TTC549 (cell line): ENCODE measurements at regions not wholly inside any gene's neighbourhood (a gene's known extent, or its start where the extent isn't known, plus 50 kb on each side); places are given as distances from the start of the nearest gene placed in this dataset.

Source experiments
- FAIRE-seq: peaks from 2 replicates; lab custom pipeline; 2012; peaks lifted over from hg19 to GRCh38; lab: Jason Lieb, UNC

- no peak for FAIRE-seq
These were observed 383.0 kb upstream of the JARID2 start for GRCh38 chr6:14862845-14863244.

- no peak for FAIRE-seq
These were observed 381.7 kb upstream of the JARID2 start for GRCh38 chr6:14863902-14864850.

DNA sequence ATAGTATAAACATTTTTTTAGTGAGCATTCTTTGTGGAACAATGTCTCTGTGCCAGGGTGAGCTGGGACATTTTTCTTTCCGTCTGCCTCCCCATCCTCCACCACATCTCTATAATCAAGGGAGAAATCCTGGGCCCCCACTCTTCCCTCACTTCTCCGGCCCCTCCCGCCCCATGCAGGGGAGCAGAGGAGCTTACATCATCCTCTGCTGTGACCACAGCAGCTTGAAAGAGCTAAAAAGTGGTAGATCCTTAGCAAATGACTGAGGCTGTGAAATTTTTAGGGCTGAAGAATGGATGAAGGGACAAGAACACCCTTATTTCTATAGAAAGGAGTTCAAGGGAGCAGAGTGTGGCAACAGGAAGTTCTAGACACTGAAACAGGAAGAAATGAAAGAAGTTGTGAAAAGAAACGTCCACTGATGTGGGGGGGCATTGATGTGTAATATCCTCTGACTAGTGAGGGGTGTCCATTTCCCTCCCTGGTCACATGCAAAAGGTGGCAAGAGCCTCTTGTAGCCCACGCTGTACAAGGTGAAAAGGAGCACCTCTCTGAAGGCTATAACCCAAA lies 380.3 kb upstream of the JARID2 start:
- no peak for FAIRE-seq

DNA sequence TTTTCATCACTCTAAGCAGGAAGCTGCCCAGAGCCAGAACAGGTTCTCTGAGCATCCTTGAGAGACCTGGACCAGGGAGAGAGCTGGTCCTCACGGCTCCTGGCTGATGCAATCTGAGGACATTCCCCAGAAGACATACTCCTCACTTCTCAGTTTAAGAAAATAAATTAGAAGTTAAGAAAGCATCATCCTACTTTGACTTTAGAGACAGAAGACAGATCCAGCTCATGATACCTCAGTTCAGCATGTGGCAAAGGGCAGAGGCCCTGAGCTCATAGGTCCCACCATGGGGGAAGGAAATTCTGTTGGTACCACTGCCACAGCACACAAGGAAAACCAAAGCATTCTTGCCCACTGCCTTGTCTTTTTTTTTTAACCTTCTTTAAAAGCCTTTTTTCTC lies 378.1 kb upstream of the JARID2 start:
- FAIRE-seq: no peak

GRCh38 chr6:14871221-14871620 lies 374.6 kb upstream of the JARID2 start:
- no peak for FAIRE-seq

- FAIRE-seq: no peak
These were observed 372.8 kb upstream of the JARID2 start for GRCh38 chr6:14873101-14873500.

DNA sequence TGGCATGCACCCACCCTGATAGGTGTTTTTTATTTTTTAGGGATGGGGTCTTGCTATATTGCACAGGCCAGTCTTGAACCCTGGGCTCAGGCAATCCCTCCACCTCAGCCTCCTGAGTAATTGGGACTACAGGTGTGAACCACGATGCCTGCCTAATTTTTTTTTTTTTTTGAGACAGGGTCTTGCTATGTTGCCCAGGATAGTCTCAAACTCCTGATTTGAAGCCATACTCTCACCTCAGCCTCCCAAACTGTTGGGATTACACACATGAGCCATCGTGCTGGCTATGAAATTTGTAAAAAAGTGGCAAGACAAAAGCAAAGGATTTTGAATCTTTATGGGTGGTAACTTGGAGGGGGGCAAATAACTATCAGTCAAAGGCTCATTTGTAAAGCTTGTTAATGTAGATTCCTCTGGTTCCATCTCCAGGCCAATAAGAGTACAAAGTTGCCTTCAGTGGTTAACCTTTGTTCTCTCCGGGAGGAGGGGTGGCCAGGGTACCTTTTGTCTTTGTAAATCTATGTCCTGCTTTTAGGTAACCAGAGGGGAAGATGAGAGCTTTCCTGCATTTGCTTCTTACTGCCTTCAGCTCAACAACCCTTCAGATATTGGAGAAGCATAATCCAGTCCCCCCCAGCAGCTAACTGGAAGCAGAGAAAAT lies 372.0 kb upstream of the JARID2 start:
- no peak for FAIRE-seq

DNA sequence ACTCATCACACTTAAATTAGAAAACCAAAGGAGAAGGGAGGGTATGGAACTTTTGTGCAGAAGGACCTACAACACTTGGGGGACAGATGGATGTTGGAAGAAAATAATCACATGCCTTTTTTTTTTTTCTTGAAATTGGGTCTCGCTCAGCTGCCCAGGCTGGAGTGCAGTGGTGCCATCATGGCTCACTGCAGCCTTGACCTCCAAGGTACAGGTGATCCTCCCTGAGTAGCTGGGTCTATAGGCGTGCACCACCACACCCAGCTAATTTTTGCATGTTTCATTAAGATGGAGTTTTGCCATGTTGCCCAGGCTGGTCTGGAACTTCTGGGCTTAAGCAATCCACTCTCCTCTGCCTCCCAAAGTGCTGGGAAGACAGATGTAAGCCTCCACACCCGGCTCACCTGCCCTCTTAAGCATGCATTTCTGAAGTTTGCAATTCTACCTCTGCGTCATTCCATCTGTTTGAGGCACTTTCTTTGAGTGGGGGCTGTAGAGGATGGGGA lies 370.8 kb upstream of the JARID2 start:
- FAIRE-seq: no peak

DNA sequence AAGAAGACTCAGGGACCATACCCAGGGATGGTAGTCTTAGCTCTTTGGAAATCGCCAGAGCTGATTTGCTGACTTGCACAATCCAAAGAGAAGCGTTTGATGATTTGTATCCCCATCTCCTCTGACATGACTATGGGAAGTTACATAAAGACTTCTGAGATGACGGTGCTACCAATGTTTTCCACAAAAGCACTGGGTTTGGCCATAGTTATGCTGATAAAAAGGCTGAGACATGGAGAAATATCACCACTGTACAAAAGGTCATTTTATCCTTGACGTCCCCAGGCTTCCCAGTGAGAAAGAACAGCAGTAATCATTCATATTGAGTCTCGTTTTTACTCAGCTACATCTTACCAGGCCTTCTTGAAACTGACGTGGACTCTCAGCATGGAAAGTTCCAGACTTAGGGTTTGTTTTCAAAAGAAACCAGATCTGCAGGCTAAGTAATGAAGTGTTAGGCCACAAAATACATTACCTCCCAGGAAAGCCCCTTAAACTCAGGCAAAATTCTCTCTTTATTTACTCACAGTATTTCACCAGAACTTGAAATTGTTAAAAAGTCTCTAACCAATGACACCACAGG lies 370.3 kb upstream of the JARID2 start:
- FAIRE-seq: no peak

DNA sequence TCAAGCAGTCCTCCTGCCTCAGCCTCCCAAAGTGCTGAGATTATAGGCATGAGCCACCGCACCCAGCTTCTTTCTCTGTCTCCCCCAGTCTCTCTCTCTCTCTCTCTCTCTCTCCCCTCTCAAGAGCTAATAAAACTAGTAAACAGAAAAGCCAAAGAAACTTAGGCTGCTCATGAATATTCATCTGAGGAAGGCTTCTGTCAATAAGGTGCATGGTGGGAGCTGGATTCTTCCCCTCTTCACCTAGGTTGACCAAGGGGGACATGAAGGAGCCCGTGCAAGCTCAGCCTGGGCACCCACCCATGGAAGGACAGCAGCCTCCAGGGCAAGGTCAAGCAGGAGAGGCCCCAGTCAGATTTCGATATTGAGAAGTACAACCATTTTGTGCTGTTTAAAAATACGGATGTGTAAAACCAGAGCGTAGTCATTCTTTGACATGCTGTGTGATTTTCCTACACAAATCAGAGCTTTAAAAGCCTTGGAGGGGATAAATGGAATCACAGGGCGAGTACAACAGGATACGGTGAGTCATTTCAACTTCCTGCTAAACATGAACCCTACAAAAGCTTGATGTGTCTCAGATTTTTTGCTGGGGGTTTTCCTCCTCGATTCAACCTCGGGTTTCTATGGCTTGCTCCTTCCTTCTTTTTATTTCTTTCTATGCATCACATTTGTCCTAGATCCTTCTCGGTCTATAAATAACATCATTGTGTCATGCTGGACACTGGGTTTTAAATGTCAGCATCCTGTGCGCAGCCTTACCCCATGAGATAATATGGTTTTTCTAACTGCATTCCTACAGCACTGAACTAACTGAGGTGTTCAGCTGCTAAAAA lies 368.9 kb upstream of the JARID2 start:
- no peak for FAIRE-seq

- no peak for FAIRE-seq
These were observed 368.1 kb upstream of the JARID2 start for GRCh38 chr6:14877758-14878157.

DNA sequence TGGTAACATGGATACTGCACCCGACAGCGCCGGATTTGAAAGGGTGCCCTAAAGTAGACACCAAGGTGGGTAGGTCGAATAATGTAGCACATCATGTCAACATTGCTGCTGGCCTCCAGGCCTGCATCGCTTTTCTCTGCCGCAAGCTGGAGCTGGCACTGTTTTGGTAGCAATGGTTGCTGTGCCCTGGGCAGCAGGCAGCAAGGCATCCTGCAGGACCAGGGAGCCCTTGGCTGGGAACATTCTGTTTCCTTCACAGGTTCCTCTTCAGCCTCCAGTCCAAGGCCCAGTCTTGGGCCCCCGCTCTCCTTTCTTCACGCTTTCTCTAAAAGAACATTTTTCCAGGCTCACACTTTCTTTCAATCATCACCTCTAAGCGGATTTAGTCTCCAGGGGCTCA lies 365.8 kb upstream of the JARID2 start:
- no peak for FAIRE-seq

GRCh38 chr6:14880677-14881076 lies 365.2 kb upstream of the JARID2 start:
- FAIRE-seq: no peak

DNA sequence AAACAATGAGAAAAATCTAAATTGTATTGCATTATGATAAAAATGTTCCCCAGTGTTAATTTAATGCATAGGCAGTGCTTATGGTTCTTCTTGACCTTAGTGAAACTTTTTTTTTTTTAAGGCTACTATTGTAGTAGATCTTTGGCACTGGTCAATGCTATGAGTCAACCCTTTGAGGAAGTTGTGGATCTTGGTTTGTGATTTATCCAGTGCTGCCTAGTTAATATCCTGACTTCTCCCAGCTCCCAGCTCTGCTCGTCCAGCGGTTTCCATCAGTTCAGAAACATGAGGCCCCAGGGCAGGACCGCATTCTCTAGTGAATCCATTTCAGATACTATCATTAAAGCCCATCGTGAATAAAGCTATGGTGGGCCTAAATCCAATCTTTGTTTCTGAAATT lies 364.5 kb upstream of the JARID2 start:
- FAIRE-seq: no peak

DNA sequence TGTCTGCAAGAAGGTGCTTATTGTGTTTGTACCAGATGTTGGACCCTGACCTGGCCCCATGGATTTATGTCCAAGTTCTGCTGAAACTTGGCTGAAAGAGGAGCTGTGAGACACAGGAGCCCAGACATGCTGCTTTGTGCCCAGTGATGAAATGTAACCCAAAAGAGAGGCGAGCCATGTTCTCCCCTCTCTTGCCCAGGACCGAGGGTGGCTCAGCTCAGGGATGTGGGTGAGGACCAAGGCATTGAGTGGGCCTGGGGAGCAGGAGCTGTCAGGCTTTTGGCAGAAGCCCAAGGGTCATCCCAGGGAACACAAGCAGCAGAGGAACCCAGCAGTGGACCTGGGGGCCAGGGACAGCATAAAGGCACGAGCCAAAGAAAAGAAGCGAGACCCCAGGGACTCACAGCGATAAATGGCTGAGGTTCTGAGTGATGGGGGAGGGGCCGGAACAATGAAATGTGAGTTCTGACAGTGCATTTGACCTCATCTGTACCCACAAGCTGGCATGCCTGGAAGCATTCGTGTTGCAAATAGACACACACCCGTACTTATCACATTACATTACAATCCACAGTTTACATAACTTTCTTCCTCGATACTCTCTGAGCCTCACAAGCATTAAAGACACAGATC lies 363.4 kb upstream of the JARID2 start:
- FAIRE-seq: no peak

DNA sequence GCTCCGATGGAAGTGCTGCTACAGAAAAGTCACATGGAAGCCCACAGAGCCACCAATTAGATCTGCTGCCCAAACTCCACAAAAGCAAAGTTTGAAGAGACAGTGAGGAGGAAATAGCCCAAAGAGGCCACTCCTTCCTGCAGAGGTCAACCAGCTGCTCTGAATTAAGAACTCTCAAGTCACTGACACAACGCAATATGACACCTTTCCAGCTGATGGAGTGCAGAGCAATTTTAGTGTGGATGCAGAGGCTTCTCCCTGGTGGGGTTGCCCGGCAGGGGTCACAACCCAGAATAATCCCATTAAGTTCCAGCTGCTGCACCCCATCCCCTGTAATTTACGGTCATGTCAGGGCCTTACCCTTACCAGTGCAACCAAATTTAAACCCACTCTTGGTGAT lies 361.9 kb upstream of the JARID2 start:
- no peak for FAIRE-seq

- FAIRE-seq: no peak
These were observed 360.4 kb upstream of the JARID2 start for GRCh38 chr6:14885498-14885897.

GRCh38 chr6:14887181-14887580 lies 358.7 kb upstream of the JARID2 start:
- FAIRE-seq: no peak

DNA sequence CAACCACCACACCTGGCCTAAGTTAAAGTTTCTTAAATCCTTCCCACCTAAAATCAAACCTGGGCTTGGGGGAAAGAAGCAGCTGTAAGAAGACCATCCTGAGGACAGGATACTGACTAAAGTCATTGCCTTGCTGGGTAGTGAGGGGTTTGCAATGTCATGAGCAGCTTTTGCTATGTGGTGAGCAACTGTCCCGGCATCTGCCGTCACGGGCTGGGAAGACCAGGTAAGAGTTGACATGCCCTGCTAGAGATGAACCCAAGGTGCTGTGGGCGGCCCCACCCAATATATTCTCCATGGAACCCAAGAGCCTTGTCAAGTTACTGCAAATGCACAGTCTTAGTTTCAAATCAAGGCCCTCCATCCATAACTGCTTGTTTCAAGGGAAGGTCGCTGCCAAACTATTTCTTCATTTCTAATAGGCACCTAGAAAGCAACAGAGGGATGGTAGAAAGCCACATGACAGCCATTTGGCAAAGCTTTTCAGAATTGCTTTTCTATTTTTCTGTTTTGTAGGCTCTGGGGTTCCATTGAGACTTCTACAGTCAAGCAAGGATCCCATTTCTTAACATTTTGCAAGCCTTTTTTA lies 357.8 kb upstream of the JARID2 start:
- no peak for FAIRE-seq

GRCh38 chr6:14888575-14889000 lies 357.3 kb upstream of the JARID2 start:
- no peak for FAIRE-seq

DNA sequence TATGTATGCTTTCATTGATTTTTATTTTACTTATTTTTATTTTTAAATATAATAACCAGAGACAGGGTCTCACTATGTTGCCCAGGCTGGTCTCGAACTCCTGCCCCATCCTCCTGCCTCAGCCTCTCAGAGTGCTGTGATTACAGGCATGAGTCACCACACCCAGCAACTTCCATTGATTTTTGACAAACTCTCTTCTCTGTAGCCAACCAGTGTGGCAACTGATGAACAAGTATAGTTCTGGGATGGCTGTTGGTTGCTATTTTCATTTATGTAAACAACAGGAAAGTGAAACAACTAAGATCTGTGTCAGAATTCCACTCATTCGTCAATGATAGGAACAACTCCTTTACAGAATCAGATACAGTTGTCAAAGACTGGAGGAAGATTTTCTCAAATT lies 356.7 kb upstream of the JARID2 start:
- FAIRE-seq: no peak
